ENCODE measurements at regions not wholly inside any gene's neighbourhood (a gene's known extent, or its start where the extent isn't known, plus 50 kb on each side); places are given as distances from the start of the nearest gene placed in this dataset.

- Histone ChIP-seq H3K9me3 (peaks cover 4% of the 10 kb centered on the region), H3K27ac (no peak overlapping the region), H3K27me3 (no peaks in the 10 kb centered on the region), H3K4me3 (no peak overlapping the region), H3K36me3 (no peaks in the 10 kb centered on the region), H3K4me1 (no peaks in the 10 kb centered on the region)
- TF ChIP-seq CTCF (IDR thresholded peaks at IDR 0.05) (no peak), POLR2A (IDR thresholded peaks at IDR 0.05) (no peak), POLR2AphosphoS5 (IDR thresholded peaks at IDR 0.05; ENCODE audit: insufficient read depth in 1 of 2, low read depth in 1 of 2) (no peak)
- no peak for DNase-seq (ENCODE audit: extremely low spot score in 2 of 2)
- intact Hi-C loops (cut with DNase I), result no loop called here
Observed at GRCh38 chr9:135239100-135239768, 151.8 kb downstream of the OLFM1 start.

DNA sequence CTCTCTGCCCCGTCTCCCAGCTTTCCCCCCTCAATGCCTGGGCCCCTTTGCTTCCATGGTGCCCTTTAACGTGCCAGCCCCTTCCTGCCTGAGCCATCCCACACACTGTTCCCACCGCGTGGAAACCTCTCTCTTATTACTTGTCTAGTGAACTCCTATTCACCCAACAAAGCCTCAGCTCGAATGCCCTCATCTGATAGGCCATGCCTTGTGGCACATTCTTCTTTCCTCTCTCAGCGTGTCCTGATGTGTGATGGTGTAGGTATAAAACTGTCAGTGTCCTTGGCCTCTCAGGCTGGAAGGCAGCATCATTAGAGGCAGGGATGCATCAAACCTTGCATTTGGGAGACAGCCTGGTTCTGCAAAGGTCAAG is 152.3 kb downstream of the OLFM1 start:
- no peak overlapping the region for H3K27ac ChIP-seq
- H3K4me3 ChIP-seq, result no peak overlapping the region
- TF ChIP-seq POLR2A (IDR thresholded peaks at IDR 0.05) (no peak), CTCF (IDR thresholded peaks at IDR 0.05) (no peak), POLR2AphosphoS5 (IDR thresholded peaks at IDR 0.05; ENCODE audit: insufficient read depth in 1 of 2, low read depth in 1 of 2) (no peak)
- intact Hi-C loops (cut with DNase I), result no loop called here
- H3K27me3 ChIP-seq, result no peaks in the 10 kb centered on the region
- H3K9me3 ChIP-seq, result no peaks in the 10 kb centered on the region
- no peak for DNase-seq (ENCODE audit: extremely low spot score in 2 of 2)
- no peaks in the 10 kb centered on the region for H3K4me1 ChIP-seq
- H3K36me3 ChIP-seq, result no peaks in the 10 kb centered on the region

DNA sequence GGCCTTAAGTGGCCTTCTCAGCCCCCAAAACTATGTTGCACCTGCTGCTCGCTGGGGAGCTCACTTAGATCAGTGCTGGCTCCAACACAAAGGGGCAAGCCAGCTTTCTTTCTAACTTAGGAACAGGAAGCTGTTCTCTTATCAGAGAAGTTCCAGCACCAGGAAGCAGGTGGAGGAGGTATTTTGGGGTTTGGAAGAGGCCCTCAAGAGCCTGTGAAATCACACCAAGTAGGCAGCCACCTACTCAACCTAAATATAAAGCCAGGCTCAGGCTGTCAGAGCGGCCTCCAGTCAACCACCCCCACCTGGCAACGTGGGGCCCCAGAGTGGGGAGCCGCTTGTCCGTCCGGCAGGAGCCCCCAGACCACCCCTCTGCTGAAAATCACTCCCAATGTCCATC is 152.8 kb downstream of the OLFM1 start:
- H3K27me3 ChIP-seq, result no peaks in the 10 kb centered on the region
- no peak overlapping the region for H3K27ac ChIP-seq
- no peaks in the 10 kb centered on the region for H3K36me3 ChIP-seq
- intact Hi-C loops (cut with DNase I), result no loop called here
- DNase-seq (ENCODE audit: extremely low spot score in 2 of 2), result no peak
- no peak for TF ChIP-seq CTCF (IDR thresholded peaks at IDR 0.05)
- no peak for TF ChIP-seq POLR2AphosphoS5 (IDR thresholded peaks at IDR 0.05; ENCODE audit: insufficient read depth in 1 of 2, low read depth in 1 of 2)
- no peak for TF ChIP-seq POLR2A (IDR thresholded peaks at IDR 0.05)
- H3K4me1 ChIP-seq, result no peaks in the 10 kb centered on the region
- H3K9me3 ChIP-seq, result no peaks in the 10 kb centered on the region
- no peak overlapping the region for H3K4me3 ChIP-seq

- no peak for DNase-seq (ENCODE audit: extremely low spot score in 2 of 2)
- Histone ChIP-seq H3K36me3 (no peaks in the 10 kb centered on the region), H3K4me3 (no peak overlapping the region), H3K4me1 (no peaks in the 10 kb centered on the region), H3K9me3 (no peaks in the 10 kb centered on the region), H3K27ac (no peak overlapping the region), H3K27me3 (no peaks in the 10 kb centered on the region)
- intact Hi-C loops (cut with DNase I), result no loop called here
- no peak for TF ChIP-seq CTCF (IDR thresholded peaks at IDR 0.05)
- TF ChIP-seq POLR2AphosphoS5 (IDR thresholded peaks at IDR 0.05; ENCODE audit: insufficient read depth in 1 of 2, low read depth in 1 of 2), result peak; percentile 22 to 61
- TF ChIP-seq POLR2A (IDR thresholded peaks at IDR 0.05), result no peak
Observed at GRCh38 chr9:135240871-135241311, 153.4 kb downstream of the OLFM1 start.

DNA sequence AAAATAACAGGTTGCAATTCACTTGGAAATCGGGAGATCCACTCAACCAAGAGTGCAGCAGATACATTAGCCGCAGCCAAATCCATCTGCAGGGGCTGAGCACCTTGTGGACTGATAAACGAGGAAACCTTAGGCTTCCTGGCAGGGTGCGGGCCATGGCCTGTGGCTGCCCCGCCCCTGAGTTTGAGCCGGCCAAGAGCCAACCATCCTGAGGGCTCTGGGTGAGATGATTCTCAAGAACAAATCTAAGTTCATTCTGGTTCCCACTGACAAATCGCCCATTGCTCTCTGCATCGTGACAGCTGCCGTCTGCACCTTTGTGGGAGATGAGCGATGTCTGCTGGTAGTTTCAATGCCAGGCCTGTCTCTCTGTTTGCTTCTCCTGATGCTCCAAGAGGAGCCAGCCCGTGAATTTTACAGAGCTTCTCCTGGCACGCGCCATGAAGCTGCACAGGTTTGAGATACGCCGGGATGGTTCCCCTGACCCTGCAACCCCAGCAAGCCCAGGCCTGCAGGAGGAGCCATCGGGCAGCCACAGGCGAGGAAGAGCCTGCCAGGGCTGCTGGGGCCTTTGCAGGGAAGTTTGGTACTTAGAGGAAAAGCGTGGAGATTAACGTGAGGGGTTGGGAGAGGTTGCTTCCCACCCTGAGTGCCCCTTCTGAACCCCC is 154.0 kb downstream of the OLFM1 start:
- Histone ChIP-seq H3K4me3 (no peak overlapping the region), H3K9me3 (no peaks in the 10 kb centered on the region), H3K4me1 (no peaks in the 10 kb centered on the region), H3K36me3 (no peaks in the 10 kb centered on the region), H3K27me3 (no peaks in the 10 kb centered on the region), H3K27ac (peak overlapping the region; percentile 28)
- no peak for DNase-seq (ENCODE audit: extremely low spot score in 2 of 2)
- TF ChIP-seq CTCF (IDR thresholded peaks at IDR 0.05), result no peak
- TF ChIP-seq POLR2A (IDR thresholded peaks at IDR 0.05), result no peak
- no peak for TF ChIP-seq POLR2AphosphoS5 (IDR thresholded peaks at IDR 0.05; ENCODE audit: insufficient read depth in 1 of 2, low read depth in 1 of 2)
- intact Hi-C loops (cut with DNase I), result no loop called here

All from vagina (tissue), 2 donors.